Keratinocyte (primary cell): ENCODE measurements at regions not wholly inside any gene's neighbourhood (a gene's known extent, or its start where the extent isn't known, plus 50 kb on each side); places are given as distances from the start of the nearest gene placed in this dataset.

ENCODE experiments used
- DNase-seq: peaks from one replicate; pipeline ENCODE4 v3.0.0-alpha.2; 2011; ENCODE audit warnings: low read depth, missing footprints, low spot score
- FAIRE-seq: peaks from 2 replicates; lab custom pipeline; 2011; peaks lifted over from hg19 to GRCh38; lab: Jason Lieb, UNC
- H2AFZ ChIP-seq: 2 replicates; pipeline ENCODE4 v1.6.0; 2012; ENCODE audit warnings: low read length, control low read depth, inconsistent platforms; ENCODE audit not compliant: control insufficient read depth
- H3K27ac ChIP-seq: 2 replicates; pipeline ENCODE4 v1.5.1; 2011; ENCODE audit warnings: low read length; ENCODE audit not compliant: control insufficient read depth, insufficient read depth
- H3K27me3 ChIP-seq: 3 replicates; pipeline ENCODE4 v1.6.0; 2011; ENCODE audit warnings: low read length; ENCODE audit not compliant: control insufficient read depth, insufficient read depth; ENCODE audit errors: extremely low read depth
- H3K36me3 ChIP-seq, 2 experiments: 2 replicates in 1 of 2; 3 replicates in 1 of 2; pipeline ENCODE4 v1.5.1; 2011; ENCODE audit warnings: low read length in 2 of 2, mild to moderate bottlenecking in 1 of 2; ENCODE audit not compliant: control insufficient read depth in 2 of 2, insufficient read depth in 2 of 2; ENCODE audit errors: extremely low read depth in 1 of 2
- H3K4me1 ChIP-seq: 3 replicates; pipeline ENCODE4 v1.5.1; 2011; ENCODE audit warnings: low read length; ENCODE audit not compliant: control insufficient read depth, insufficient read depth; ENCODE audit errors: extremely low read depth
- H3K4me2 ChIP-seq: 3 replicates; pipeline ENCODE4 v1.6.0; 2011; ENCODE audit warnings: low read depth, low read length; ENCODE audit not compliant: control insufficient read depth, insufficient read depth; ENCODE audit errors: extremely low read depth
- H3K4me3 ChIP-seq, 3 experiments: fragments of 200-600 bp in 1 of 3; sonication (generic) in 1 of 3; 2 replicates in 2 of 3; 3 replicates in 1 of 3; pipeline ENCODE4 v1.5.1; 2011 to 2016; ENCODE audit warnings: low read length in 3 of 3, mild to moderate bottlenecking in 3 of 3, control low read depth in 2 of 3, inconsistent platforms in 1 of 3, low read depth in 1 of 3, mixed read lengths in 1 of 3, mixed run types in 1 of 3, moderate library complexity in 1 of 3; ENCODE audit not compliant: control insufficient read depth in 2 of 3, insufficient read depth in 2 of 3; ENCODE audit errors: extremely low read depth in 1 of 3
- H3K79me2 ChIP-seq: 2 replicates; pipeline ENCODE4 v1.6.0; 2012; ENCODE audit warnings: low read length; ENCODE audit not compliant: control insufficient read depth, insufficient read depth
- H3K9ac ChIP-seq: 3 replicates; pipeline ENCODE4 v1.6.0; 2011; ENCODE audit warnings: low read length; ENCODE audit not compliant: control insufficient read depth, insufficient read depth; ENCODE audit errors: extremely low read depth
- H3K9me1 ChIP-seq: 3 replicates; pipeline ENCODE4 v1.6.0; 2011; ENCODE audit warnings: low read length; ENCODE audit not compliant: control insufficient read depth, insufficient read depth; ENCODE audit errors: extremely low read depth
- H3K9me3 ChIP-seq: 2 replicates; pipeline ENCODE4 v1.5.1; 2012; ENCODE audit warnings: low read depth, low read length; ENCODE audit not compliant: control insufficient read depth
- H4K20me1 ChIP-seq: 3 replicates; pipeline ENCODE4 v1.6.0; 2011; ENCODE audit warnings: low read length; ENCODE audit not compliant: control insufficient read depth, insufficient read depth; ENCODE audit errors: extremely low read depth
- CTCF ChIP-seq, 3 experiments: IDR thresholded peaks in 1 of 3; conservative IDR thresholded peaks in 1 of 3; optimal IDR thresholded peaks in 1 of 3; 2 replicates in 2 of 3; 3 replicates in 1 of 3; pipeline versions ENCODE3 to v1.5.1; 2011; ENCODE audit warnings: low read length in 3 of 3, mild to moderate bottlenecking in 3 of 3, moderate library complexity in 2 of 3, control low read depth in 1 of 3, inconsistent platforms in 1 of 3; ENCODE audit not compliant: insufficient read depth in 2 of 3; ENCODE audit errors: extremely low read depth in 1 of 3
- EZH2 ChIP-seq: IDR thresholded peaks from one replicate; pipeline ENCODE4 v1.6.1; 2012; ENCODE audit warnings: inconsistent platforms, mild to moderate bottlenecking, low read length, moderate library complexity
- dilution Hi-C: fragments of 300-500 bp; cut with MboI; formaldehyde crosslinking; loops from one replicate; pipeline ENCODE4 v1.7.0; 2020; ENCODE audit warnings: low sequenced_read_pairs; ENCODE audit not compliant: extremely low pct_ligation_motif_present

DNA sequence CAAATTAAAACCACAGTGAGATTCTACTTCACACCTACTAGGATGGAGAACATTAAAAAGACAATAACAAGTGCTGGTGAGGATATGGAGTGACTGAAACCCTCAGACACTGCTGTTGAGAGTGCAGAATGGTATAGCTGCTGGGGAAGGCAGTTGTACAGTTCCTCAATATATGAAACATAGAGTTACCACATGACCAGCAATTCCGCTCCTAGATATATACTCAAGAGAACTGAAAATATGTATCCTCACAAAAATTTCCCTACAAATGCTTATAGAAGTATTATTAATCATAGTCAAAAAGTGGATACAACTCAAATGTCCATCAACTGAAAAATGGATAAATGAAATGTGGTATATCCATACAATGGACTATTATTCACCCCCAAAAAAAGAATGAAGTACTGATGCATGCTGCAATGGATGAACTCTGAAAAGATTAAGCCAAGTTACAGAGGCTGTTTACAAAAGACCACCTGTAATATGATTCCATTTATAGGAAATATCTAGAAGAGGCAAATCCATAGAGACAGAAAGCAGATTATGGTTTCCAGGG is 164.7 kb upstream of the IGF1R start:
- TF ChIP-seq CTCF (optimal IDR thresholded peaks at IDR 0.05 in 1 of 3, IDR thresholded peaks at IDR 0.05 in 1 of 3, conservative IDR thresholded peaks at IDR 0.05 in 1 of 3; ENCODE audit: extremely low read depth in 1 of 3, insufficient read depth in 2 of 3, low read length in 3 of 3), result no peak
- TF ChIP-seq EZH2, result no peak
- Histone ChIP-seq H3K79me2 (no peaks in the 10 kb centered on the region), H3K27ac (no peak overlapping the region), H3K9me3 (no peaks in the 10 kb centered on the region), H3K4me1 (no peaks in the 10 kb centered on the region), H3K9ac (no peak overlapping the region), H3K4me2 (no peak overlapping the region), H3K27me3 (peaks cover 25% of the 10 kb centered on the region), H2AFZ (no peak overlapping the region), H3K36me3 (no peaks in the 10 kb centered on the region), H4K20me1 (no peaks in the 10 kb centered on the region), H3K9me1 (no peaks in the 10 kb centered on the region), H3K4me3 (no peak overlapping the region)
- FAIRE-seq, result no peak
- DNase-seq, result no peak
- dilution Hi-C loops, result no loop called here

DNA sequence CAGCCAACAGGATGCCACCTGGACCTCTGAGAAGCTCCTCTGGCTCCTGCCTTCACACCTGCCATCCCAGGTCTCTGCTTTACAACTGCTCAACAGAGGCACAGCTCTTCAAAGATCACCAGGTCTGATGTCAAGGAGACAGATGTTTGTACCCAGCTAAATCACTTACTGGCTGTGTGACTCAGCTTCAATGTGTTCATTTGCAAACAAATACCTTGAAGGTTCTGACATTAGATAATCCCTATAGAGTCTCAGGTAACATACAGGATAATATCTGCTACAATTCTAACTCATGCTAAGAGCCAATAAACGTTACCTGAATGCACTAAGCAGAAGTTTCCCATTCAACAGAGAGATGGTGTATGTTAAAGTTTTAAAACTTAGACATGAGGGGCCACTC is 163.4 kb upstream of the IGF1R start:
- H3K79me2 ChIP-seq, result no peaks in the 10 kb centered on the region
- dilution Hi-C loops, result no loop called here
- peaks cover 23% of the 10 kb centered on the region for H3K27me3 ChIP-seq
- H3K4me1 ChIP-seq, result no peaks in the 10 kb centered on the region
- no peaks in the 10 kb centered on the region for H3K9me3 ChIP-seq
- no peaks in the 10 kb centered on the region for H3K9me1 ChIP-seq
- H3K9ac ChIP-seq, result no peak overlapping the region
- FAIRE-seq (no peak), DNase-seq (no peak)
- no peak overlapping the region for H3K4me2 ChIP-seq
- TF ChIP-seq EZH2 (no peak), CTCF (optimal IDR thresholded peaks at IDR 0.05 in 1 of 3, IDR thresholded peaks at IDR 0.05 in 1 of 3, conservative IDR thresholded peaks at IDR 0.05 in 1 of 3; ENCODE audit: extremely low read depth in 1 of 3, insufficient read depth in 2 of 3, low read length in 3 of 3) (no peak)
- H3K27ac ChIP-seq, result no peak overlapping the region
- H3K36me3 ChIP-seq, result no peaks in the 10 kb centered on the region
- no peak overlapping the region for H3K4me3 ChIP-seq
- no peak overlapping the region for H2AFZ ChIP-seq
- no peaks in the 10 kb centered on the region for H4K20me1 ChIP-seq
